GM12865 (cell line): ENCODE measurements at regions not wholly inside any gene's neighbourhood (a gene's known extent, or its start where the extent isn't known, plus 50 kb on each side); places are given as distances from the start of the nearest gene placed in this dataset.
"Not testable (repeated sequence)": the region's sequence is repeated elsewhere in the genome, so short reads cannot be mapped to it uniquely, and the experiment has no call there.

Source experiments
- DNase-seq: peaks from one replicate; pipeline ENCODE4 v3.0.0; 2010; ENCODE audit warnings: low read depth
- H3K4me3 ChIP-seq: 2 replicates; pipeline ENCODE4 v1.5.1; 2011; ENCODE audit warnings: mild to moderate bottlenecking, low read depth, low read length, control low read depth
- TF ChIP-seq, protein P1 (sequence below): IDR thresholded peaks from 2 replicates; pipeline ENCODE4 v1.5.1; 2011; ENCODE audit warnings: low read length, control low read depth, low read depth, inconsistent platforms; ENCODE audit not compliant: insufficient read depth; ENCODE audit errors: missing control alignments

DNA sequence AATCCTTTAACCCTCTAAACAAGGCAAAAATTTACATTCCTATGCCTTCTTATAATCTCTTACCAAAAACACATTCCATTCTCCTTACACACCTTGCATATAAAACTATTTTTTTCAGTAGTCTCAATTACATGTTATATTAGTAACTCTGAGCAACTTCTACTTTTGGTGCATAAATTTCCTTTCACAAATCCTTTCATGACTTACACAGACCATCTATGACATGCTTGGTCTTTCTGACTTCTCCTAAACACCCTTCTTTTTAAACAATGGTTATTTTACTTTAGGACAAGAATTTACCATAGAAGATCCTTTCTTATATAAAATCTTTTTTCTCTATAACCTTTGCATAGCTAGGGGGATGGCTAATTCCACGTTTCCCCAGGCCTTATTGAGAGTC, 208.0 kb upstream of the ARRDC3 start:
- no peak for DNase-seq
- no peak overlapping the region for H3K4me3 ChIP-seq
- TF ChIP-seq, protein P1, sequence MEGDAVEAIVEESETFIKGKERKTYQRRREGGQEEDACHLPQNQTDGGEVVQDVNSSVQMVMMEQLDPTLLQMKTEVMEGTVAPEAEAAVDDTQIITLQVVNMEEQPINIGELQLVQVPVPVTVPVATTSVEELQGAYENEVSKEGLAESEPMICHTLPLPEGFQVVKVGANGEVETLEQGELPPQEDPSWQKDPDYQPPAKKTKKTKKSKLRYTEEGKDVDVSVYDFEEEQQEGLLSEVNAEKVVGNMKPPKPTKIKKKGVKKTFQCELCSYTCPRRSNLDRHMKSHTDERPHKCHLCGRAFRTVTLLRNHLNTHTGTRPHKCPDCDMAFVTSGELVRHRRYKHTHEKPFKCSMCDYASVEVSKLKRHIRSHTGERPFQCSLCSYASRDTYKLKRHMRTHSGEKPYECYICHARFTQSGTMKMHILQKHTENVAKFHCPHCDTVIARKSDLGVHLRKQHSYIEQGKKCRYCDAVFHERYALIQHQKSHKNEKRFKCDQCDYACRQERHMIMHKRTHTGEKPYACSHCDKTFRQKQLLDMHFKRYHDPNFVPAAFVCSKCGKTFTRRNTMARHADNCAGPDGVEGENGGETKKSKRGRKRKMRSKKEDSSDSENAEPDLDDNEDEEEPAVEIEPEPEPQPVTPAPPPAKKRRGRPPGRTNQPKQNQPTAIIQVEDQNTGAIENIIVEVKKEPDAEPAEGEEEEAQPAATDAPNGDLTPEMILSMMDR: no peak

DNA sequence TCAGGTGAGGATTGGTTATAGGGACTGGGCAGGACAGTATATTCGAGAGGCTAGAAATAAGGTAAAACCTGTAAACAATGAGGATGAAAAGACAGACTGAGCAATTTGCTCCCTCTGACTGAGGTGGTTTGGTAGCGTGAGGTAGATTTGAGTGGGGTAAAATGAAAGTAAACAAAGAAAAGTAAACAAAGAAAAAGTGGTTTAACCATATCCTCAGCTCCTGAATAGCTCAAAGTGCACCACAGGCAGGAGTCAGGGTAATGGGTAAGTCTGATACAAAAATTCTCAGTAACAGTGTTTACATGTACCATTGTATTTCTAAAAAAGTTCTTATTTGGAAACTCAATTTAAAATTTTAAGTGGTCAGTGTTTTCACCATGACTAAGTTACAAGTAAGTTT, 203.1 kb upstream of the ARRDC3 start:
- TF ChIP-seq, protein P1: no peak
- H3K4me3 ChIP-seq: no peak overlapping the region
- no peak for DNase-seq

DNA sequence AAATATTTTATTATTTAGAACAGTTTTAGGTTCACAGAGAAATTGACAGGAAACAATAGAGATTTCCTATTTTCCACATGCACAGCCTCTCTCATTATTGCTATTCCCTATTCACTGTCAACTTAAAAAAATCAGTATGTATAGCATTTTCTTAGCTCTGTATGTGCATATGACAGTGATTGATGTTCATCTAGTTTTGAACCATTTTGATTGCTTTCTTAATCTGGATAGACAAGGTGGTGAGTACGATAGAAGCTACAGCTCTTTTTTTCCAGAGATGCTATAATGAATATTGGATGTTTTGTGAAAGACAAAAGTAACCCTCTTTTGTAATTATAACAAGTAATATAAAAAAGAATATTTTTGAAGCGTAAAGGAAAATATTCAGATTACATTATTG, 201.2 kb upstream of the ARRDC3 start:
- TF ChIP-seq, protein P1: no peak
- no peak overlapping the region for H3K4me3 ChIP-seq
- no peak for DNase-seq

DNA sequence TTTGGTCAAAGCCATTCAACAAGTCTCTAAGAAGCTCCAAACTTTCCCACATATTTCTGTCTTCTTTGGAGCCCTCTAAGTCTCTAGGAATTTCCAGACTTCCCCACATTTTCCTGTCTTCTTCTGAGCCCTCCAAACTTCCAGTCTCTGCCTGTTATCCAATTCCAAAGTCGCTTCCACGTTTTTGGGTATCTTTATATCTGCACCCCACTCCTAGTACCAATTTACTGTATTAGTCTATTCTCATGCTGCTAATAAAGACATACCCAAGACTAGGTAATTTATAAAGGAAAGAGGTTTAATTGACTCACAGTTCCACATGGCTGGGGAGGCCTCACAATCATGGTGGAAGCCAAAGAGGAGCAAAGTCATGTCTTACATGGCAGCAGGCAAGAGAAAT, 182.9 kb upstream of the ARRDC3 start:
- DNase-seq, H3K4me3 ChIP-seq: not testable (repeated sequence)

DNA sequence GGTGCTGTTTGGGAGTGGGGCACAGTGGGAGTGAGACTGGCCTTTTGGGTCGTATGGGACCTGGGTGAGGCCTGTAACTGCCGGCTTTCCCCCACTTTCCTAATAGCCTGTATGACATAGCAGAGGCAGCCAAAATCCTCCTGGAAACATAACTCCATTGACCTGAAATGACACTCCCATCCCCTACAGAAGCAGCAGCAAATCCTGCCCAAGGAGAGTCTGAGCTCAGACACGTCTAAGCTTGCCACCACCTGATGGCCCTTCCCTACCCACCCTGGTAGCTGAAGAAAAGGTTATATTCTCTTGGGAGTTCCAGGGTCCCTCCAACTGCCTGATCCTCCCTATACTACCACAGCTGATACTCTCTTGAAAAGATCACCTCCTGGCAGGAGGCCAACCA, 179.8 kb upstream of the ARRDC3 start:
- TF ChIP-seq, protein P1: no peak
- no peak overlapping the region for H3K4me3 ChIP-seq
- no peak for DNase-seq

DNA sequence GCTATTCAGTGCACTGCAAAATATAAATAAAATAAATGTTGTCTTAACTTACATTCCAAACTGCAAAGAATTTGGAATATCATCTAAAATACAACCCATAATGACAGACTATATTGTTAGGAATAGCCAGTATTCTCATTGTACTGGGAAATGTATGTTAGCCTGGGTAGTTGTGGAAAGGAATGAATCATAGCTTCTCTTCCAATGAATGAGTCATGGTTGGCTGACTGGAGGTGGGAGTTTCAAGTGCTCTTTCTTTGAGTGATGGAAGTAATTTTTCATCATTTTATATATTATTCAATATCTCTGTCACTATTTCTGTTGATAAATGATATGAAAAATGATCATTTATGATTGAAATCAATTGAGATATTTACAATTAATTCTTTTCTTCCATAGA, 158.6 kb upstream of the ARRDC3 start:
- TF ChIP-seq, protein P1: no peak
- no peak overlapping the region for H3K4me3 ChIP-seq
- no peak for DNase-seq

DNA sequence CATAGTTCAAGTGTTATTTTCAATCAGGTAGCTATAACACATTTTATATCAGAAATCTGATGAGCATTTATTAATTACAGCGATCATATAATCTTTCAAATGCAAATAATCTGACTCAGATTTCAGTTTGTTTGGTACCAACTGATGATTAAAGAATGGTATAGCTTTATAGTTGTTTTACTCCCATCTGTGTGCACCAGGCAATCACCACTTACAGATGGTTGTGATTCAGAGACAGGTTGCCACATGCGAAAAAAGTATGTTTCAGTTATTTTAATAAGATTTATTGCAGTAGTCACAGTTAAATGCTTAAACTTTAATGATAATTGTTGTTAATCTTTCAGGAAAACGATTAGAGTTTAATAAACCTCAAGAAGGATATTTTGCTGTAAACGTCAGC, 155.1 kb upstream of the ARRDC3 start:
- no peak for DNase-seq
- TF ChIP-seq, protein P1: no peak
- H3K4me3 ChIP-seq: no peak overlapping the region

DNA sequence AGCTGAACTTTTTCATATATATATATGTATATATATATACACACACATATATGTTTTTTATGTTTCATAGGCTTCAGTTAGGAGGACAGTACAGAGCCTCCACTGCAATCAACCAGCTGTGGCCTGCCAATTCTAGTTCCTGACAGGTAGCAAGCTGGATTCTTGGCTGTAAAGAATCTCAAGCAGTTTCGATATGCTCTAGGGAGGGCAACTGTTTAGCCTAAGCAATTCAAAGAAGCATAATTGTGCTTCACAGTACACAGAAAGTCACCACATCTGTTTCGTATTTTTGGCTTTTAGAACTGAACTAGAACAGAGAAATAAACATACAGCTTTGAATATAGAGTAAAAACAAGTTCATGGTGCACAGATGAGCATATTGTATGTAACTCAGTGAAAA, 152.4 kb upstream of the ARRDC3 start:
- TF ChIP-seq, protein P1: no peak
- H3K4me3 ChIP-seq: no peak overlapping the region
- no peak for DNase-seq
